CD4-positive, alpha-beta T cell treated with Interleukin-1 beta for 1 hour (primary cell): ENCODE measurements at regions not wholly inside any gene's neighbourhood (a gene's known extent, or its start where the extent isn't known, plus 50 kb on each side); places are given as distances from the start of the nearest gene placed in this dataset.
"Not testable (repeated sequence)": the region's sequence is repeated elsewhere in the genome, so short reads cannot be mapped to it uniquely, and the experiment has no call there.

Experiments
- DNase-seq, 2 donors: peaks; one replicate each; pipeline ENCODE4 v3.0.0-alpha.2; 2020 to 2022

DNA sequence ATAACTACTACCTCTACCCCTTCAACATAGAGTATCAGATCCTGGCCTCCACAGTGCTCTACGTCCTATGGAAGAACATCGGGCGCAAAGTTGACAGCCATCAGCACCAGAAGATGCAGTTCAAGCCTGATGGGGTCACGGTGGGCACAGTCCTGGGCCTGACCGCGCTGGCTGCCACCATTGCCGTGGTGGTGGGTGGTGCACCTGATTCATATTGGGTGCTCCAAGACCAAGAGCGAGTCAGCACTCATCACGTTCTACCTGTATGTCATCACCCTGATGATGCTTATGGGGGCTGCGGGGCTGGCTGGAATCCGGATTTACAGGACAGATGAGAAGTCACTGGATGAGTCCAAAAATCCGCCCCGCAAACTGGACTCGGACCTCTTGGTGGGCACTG lies 846.4 kb downstream of the RPIA start:
- DNase-seq = not testable (repeated sequence)

DNA sequence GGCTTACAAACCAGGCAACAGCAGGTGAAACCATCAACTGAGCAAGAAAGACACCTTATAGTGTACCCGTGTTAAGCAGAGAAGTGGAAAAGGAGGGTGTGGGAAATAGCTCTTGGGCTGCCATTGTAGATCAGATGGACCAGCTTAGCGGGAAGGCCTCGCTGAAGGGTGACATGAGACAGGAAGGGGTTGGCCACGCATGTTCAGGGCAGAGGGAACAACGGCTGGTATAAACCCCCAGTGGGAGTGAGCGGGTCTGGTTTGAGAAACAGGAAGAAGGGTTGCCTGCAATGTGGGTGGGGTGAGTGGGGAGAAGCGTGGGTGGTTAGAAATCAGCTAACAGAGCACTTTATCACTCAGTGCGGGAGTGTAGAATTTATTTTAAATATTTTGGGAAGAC lies 852.6 kb downstream of the RPIA start:
- not testable (repeated sequence) for DNase-seq

DNA sequence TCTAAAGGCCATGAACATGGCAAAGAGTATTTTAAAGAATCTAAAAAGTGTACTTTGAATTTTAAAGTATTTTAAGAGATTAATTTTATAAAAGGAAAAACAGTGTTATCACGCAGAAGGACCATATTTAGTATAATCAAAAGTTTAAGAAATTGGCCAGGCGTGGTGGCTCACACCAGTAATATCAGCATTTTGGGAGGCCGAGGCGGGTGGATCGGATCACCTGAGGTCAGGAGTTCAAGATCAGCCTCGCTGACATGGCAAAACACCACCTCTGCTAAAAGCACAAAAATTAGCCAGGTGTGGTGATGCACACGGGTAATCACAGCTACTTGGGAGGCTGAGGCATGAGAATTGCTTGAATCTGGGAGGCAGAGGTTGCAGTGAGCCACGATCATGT lies 887.7 kb downstream of the RPIA start:
- DNase-seq = not testable (repeated sequence)

- DNase-seq = not testable (repeated sequence)
Measured at GRCh38 chr2:89582816-89583215, 891.3 kb downstream of the RPIA start.

- not testable (repeated sequence) for DNase-seq
Measured at GRCh38 chr2:89584046-89584445, 892.6 kb downstream of the RPIA start.

DNA sequence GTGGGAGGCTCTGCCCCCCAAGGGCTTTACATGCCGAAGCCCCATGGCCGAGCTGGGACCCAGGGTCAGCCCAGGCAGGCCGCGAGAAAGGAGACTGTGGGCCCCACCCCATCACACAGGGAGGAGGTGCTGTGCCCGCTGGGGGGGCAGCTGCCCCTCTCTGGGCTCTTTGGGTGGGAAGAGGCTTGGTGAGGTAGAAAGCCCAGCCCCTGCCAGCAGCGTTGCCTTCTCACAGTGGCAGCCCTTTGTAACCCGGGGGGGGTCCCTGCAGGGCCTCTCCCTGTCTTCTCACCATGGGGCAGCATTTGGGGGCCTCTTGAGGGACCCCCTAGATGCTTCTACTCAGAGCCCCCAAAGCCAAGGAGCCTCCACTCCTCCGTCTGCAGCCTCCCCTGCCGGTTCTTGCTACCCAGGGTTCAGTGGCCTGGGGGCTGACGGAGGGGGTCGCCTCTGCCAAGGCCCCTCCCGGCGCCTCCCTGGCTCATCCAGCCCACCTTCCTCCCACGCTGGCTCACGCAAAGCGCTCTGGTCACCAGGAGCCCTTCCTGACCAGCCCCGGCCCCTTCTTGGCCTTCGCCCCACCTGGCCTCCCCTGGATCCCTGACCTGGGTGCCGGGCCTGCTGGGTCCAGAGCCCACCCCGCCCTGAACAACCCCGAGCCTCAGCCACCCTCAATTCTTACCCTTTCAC lies 893.5 kb downstream of the RPIA start:
- DNase-seq = not testable (repeated sequence)

DNA sequence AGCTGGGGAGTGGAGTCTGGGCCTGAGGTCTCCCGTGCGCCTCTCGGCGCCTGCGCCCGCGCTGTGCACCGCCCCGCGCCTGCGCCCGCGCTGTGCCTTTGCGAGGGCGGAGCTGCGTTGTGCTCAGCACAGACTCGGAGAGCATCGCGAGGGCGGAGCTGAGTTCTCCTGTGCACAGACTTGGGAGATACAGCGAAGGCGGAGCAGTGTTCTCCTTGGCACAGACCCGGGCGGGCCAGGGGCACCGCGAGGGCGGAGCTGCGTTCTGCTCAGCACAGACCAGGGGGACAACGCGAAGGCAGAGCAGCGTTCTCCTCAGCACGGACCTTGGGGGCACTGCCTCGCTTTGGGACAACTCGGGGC lies 894.1 kb downstream of the RPIA start:
- DNase-seq = peak; percentile 12 to 14

GRCh38 chr2:89599843-89600242 lies 908.4 kb downstream of the RPIA start:
- DNase-seq = not testable (repeated sequence)

- DNase-seq = not testable (repeated sequence)
Measured at GRCh38 chr2:89606514-89606913, 915.0 kb downstream of the RPIA start.

DNA sequence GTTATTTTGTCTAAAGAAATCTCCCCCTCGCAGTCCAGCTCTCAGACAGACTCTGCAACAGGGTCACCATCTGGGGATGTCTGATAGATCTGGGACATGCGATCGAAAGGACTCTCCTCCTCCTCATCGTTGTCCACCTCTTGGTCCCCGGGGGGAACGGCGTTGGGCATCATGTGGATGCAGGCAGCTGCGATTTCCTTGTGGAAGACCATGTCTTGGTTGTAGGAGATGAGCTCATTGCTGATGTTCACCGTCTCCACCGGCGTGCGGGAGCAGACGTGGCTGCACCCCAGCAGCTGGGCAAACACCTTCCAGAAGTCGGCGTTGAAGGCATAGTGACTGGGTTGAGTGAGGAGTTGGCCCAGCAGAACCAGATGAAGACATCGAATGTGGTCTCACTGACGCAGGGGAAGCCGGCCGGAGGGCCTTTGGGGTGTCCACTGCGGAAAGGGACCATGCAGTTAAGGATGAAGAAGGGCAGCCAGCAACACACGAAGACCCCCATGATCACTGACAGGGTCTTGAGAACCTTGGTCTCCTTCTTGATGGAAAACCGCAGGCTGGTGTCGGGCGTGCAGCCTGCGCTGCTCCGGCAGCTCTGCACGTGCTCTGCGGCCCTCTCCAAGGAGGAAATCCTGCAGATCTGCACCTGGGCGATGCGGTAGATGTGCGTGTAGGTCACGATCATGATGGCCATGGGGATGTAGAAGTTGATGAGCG lies 918.9 kb downstream of the RPIA start:
- DNase-seq = not testable (repeated sequence)

DNA sequence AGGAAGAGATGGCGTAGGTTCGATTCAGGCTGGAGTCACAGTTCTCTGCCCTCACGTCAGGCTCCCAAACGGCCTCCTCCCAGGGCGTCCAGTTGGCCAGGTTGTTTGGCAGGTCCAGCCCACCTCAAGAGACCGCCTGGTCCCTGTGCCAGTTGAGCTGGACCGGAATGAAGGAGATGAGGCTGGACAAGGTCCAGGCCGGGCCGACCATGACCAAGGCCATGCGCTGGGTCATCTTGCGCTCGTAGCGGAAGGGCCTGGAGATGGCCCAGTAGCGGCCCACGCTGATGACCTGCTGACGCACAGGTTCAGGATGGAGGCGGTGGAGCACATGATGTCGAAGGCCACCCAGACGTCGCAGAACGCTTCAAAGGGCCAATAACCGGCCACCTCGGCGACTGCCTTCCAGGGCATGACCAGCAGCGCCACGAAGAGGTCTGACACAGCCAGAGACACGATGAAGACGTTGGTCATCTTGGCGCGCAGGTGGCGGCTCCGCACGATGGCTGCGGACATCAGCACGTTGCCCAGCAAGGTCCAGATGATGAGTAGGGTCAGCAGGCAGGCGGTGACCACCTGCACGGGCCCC lies 919.5 kb downstream of the RPIA start:
- DNase-seq = not testable (repeated sequence)

DNA sequence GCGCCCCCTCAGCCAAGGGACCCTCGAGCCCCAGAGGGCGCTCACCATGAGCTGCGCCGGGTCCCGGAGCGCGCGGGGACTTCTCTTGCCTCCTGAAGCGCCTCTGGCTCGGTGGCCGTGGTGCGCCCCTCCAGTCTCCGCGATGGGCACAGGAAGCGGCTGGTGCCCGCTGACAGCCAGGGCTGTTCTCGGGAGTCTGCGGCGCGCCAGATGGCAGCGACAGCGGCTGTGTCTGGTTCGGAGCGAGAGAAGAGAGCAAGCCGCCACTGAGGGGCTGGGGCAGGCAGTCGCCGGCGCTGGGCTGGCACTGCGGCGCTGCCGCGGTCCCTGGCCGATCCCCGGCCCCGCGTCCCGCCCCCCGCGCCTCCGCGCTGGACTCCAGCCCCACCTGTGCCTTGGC lies 920.2 kb downstream of the RPIA start:
- DNase-seq = not testable (repeated sequence)

- not testable (repeated sequence) for DNase-seq
Measured at GRCh38 chr2:89649268-89649667, 957.8 kb downstream of the RPIA start.

- not testable (repeated sequence) for DNase-seq
Measured at GRCh38 chr2:89679254-89679653, 987.8 kb downstream of the RPIA start.
